Dendritic cell treated with granulocyte-macrophage colony-stimulating factor and Interleukin-4, amounts not matched to agents 40 ng/mL and 50 ng/mL, for 4 days (primary cell): ENCODE measurements at regions not wholly inside any gene's neighbourhood (a gene's known extent, or its start where the extent isn't known, plus 50 kb on each side); places are given as distances from the start of the nearest gene placed in this dataset.

Experiments used
- H3K27ac Mint-ChIP-seq: one replicate; pipeline ENCODE4 v1.8.0; 2022; ENCODE audit warnings: mild to moderate bottlenecking, mixed read lengths
- H3K27me3 Mint-ChIP-seq: one replicate; pipeline ENCODE4 v1.8.0; 2022; ENCODE audit warnings: mild to moderate bottlenecking, mixed read lengths
- H3K36me3 Mint-ChIP-seq: one replicate; pipeline ENCODE4 v1.8.0; 2022; ENCODE audit warnings: low read depth, mixed read lengths
- H3K4me1 Mint-ChIP-seq: one replicate; pipeline ENCODE4 v1.8.0; 2022; ENCODE audit warnings: low read depth, mixed read lengths
- H3K4me3 Mint-ChIP-seq: one replicate; pipeline ENCODE4 v1.8.0; 2022; ENCODE audit warnings: mild to moderate bottlenecking, moderate library complexity, mixed read lengths
- H3K9me3 Mint-ChIP-seq: one replicate; pipeline ENCODE4 v1.8.0; 2022; ENCODE audit warnings: mixed read lengths
- intact Hi-C: fragments of 100-400 bp; cut with micrococcal nuclease; formaldehyde crosslinking; loops from one replicate; pipeline ENCODE4 v1.15.0; 2022

- no peaks in the 10 kb centered on the region for H3K9me3 Mint-ChIP-seq
- intact Hi-C loops = no loop called here
- no peak overlapping the region for H3K4me3 Mint-ChIP-seq
- no peak overlapping the region for H3K27ac Mint-ChIP-seq
- peaks cover 13% of the 10 kb centered on the region for H3K27me3 Mint-ChIP-seq
- H3K4me1 Mint-ChIP-seq = no peaks in the 10 kb centered on the region
- H3K36me3 Mint-ChIP-seq = no peaks in the 10 kb centered on the region
Observed at GRCh38 chr15:29919380-29919881, 97.2 kb upstream of the TJP1 start.

- peaks cover 9% of the 10 kb centered on the region for H3K27me3 Mint-ChIP-seq
- no peaks in the 10 kb centered on the region for H3K9me3 Mint-ChIP-seq
- no peaks in the 10 kb centered on the region for H3K36me3 Mint-ChIP-seq
- H3K27ac Mint-ChIP-seq = no peak overlapping the region
- H3K4me1 Mint-ChIP-seq = no peaks in the 10 kb centered on the region
- H3K4me3 Mint-ChIP-seq = no peak overlapping the region
- intact Hi-C loops = no loop called here
Observed at GRCh38 chr15:29917600-29918597, 95.6 kb upstream of the TJP1 start.

DNA sequence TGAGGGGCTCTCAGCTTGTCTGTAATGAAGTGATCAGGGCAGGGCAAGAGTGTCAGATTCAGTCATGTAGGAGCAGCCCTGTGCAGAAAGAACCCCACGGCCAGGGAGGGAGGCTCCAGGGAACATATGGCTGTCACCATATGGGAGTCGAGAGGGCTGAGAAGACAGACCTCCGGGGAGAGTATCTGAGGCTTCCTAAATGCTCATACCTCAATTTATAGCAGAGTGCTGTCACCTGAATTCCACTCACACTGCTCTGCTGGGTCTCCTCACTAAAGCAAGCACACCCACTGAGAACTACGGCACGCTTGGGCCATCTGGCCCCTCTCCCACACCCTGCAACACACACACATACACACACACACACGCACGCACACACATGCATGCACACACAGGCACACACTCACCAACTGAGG is 92.3 kb upstream of the TJP1 start:
- peaks cover 5% of the 10 kb centered on the region for H3K27me3 Mint-ChIP-seq
- H3K27ac Mint-ChIP-seq = no peak overlapping the region
- no peak overlapping the region for H3K4me3 Mint-ChIP-seq
- no peaks in the 10 kb centered on the region for H3K4me1 Mint-ChIP-seq
- H3K36me3 Mint-ChIP-seq = no peaks in the 10 kb centered on the region
- peaks cover 11% of the 10 kb centered on the region for H3K9me3 Mint-ChIP-seq
- intact Hi-C loops = no loop called here

DNA sequence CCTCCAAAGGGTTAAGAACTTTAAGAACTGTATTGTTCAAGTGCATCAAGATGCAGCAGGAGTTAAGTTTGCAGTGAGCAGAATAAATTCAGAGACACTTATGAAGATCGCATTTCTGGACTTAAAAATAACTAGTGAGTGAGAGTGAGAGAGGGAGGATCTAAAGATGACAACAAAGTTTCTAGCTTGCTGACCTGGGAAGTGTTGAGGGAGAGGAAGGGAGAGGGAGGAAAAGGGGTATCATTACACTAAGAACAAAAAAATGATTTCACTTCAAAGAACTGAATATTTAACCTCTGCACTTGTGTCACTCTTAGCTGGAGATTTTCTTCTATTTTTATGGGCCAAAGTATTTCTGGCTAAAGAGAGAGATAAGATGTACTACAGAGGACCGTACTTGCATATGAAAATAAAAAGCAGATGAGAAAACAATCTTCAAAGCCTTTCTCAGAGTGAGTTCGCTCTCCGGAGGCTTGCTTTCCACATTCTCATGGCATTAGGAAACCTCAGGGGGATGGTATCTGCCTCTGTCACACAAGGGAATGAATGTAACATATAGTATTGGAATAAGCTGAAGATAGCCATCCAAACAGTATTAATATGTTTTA is 91.4 kb upstream of the TJP1 start:
- Mint-ChIP-seq H3K4me1 (no peaks in the 10 kb centered on the region), H3K27ac (no peak overlapping the region), H3K9me3 (peaks cover 11% of the 10 kb centered on the region), H3K4me3 (no peak overlapping the region), H3K36me3 (no peaks in the 10 kb centered on the region), H3K27me3 (peaks cover 3% of the 10 kb centered on the region)
- intact Hi-C loops = no loop called here

DNA sequence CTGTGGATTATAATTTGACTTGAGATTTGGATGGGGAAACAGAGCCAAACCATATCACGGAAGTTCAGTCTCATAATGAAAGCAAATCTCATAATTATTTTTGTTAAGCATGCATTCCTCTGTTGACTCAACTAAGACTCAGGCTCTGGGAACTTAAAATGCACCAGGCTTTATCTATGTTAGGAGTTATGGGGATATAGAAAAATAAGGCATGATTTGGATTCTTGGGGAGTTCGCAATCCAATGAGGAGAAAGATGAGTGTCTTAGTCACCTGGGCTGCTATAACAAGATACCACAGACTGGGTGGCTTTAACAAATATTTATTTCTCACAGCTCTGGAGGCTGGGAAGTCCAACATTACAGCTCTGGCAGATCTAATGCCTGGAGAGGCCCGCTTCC is 89.4 kb upstream of the TJP1 start:
- H3K27ac Mint-ChIP-seq = no peak overlapping the region

DNA sequence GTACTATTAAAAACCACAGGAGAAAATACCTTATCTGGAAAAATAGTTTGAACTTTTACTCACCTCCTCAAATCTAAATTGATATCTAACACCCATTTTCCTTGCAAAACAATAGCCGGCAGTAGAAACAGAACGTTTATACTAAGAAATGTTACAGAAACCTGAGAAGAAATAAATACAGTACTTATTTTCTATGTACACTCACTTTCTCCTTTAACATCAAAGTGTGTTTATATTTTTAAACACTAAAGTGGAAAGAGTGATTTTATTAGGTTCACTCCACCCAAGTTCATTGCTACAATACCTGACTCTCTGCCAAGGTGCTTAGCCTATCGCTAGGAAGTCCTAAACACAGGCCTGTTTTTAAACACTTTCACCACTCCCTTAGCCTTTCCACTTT is 87.8 kb upstream of the TJP1 start:
- peaks cover 3% of the 10 kb centered on the region for H3K27me3 Mint-ChIP-seq

More for the DNA sequence above, 89.4 kb upstream of the TJP1 start:
- peaks cover 11% of the 10 kb centered on the region for H3K9me3 Mint-ChIP-seq
- intact Hi-C loops = no loop called here
- H3K4me3 Mint-ChIP-seq = no peak overlapping the region
- H3K27me3 Mint-ChIP-seq = peaks cover 3% of the 10 kb centered on the region
- H3K4me1 Mint-ChIP-seq = no peaks in the 10 kb centered on the region
- no peaks in the 10 kb centered on the region for H3K36me3 Mint-ChIP-seq

GRCh38 chr15:29904757-29905417 is 82.6 kb upstream of the TJP1 start:
- intact Hi-C loops = no loop called here
- H3K4me1 Mint-ChIP-seq = no peaks in the 10 kb centered on the region

More for the DNA sequence above, 87.8 kb upstream of the TJP1 start:
- H3K4me1 Mint-ChIP-seq = no peaks in the 10 kb centered on the region
- intact Hi-C loops = no loop called here
- no peak overlapping the region for H3K4me3 Mint-ChIP-seq
- H3K9me3 Mint-ChIP-seq = peaks cover 11% of the 10 kb centered on the region
- H3K36me3 Mint-ChIP-seq = no peaks in the 10 kb centered on the region
- H3K27ac Mint-ChIP-seq = no peak overlapping the region

DNA sequence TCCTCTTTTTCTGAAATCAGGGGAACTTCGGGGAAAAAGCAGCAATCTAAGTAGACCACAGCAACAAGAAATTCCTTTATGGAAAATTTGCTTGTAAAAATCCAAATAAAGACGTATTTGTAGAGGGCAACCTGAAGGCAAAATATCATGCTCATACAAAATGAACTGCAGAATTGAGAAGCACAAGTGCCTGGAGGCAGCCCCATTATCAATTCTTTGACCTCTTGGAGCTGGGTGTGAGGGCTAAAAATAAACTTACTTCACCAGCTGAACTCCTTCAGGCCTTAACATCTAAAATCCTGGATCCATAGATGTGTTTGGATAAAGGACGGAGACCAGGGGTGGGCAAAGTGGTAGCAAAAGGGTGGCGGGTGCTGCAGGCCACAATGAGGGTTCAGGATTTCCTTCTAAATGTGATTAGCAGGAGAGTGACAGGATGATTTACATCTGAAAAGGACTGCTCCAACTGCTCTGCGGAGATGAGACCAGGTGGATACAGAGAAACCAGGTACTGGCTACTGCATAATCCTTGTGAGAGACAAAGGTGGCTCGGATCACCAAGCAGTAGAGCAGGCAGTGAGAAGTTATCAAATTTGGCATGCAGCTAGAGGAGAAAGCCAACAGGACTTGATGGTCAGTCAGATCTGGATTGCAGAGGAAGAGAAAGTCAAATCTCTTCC is 81.7 kb upstream of the TJP1 start:
- H3K27ac Mint-ChIP-seq = no peak overlapping the region
- intact Hi-C loops = no loop called here
- H3K4me3 Mint-ChIP-seq = no peak overlapping the region
- no peaks in the 10 kb centered on the region for H3K9me3 Mint-ChIP-seq
- no peaks in the 10 kb centered on the region for H3K27me3 Mint-ChIP-seq
- H3K4me1 Mint-ChIP-seq = no peaks in the 10 kb centered on the region
- no peaks in the 10 kb centered on the region for H3K36me3 Mint-ChIP-seq

More at GRCh38 chr15:29904757-29905417, 82.6 kb upstream of the TJP1 start:
- Mint-ChIP-seq H3K4me3 (no peak overlapping the region), H3K27ac (no peak overlapping the region), H3K27me3 (no peaks in the 10 kb centered on the region), H3K9me3 (no peaks in the 10 kb centered on the region), H3K36me3 (no peaks in the 10 kb centered on the region)

DNA sequence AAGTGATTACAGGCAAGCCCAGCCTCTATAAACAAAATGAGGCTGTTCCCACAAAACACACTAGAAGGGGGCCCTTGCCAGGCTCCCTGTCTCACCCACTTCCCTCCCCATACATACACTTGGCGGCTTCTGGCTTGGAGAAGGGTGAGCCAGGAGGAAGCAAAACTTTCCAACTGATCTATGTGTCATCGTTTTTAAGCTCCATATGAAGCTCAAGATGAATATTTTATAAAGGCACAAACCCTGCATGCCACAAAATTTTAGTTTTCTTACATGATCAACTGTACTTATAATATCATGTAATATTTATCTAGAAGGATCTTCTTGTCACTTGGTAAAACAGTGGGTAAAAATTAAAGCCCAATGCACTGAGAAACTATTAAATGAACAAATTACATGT is 80.8 kb upstream of the TJP1 start:
- Mint-ChIP-seq H3K27me3 (no peaks in the 10 kb centered on the region), H3K4me1 (no peaks in the 10 kb centered on the region), H3K4me3 (no peak overlapping the region), H3K27ac (no peak overlapping the region), H3K36me3 (no peaks in the 10 kb centered on the region), H3K9me3 (peaks cover 2% of the 10 kb centered on the region)
- intact Hi-C loops = no loop called here

DNA sequence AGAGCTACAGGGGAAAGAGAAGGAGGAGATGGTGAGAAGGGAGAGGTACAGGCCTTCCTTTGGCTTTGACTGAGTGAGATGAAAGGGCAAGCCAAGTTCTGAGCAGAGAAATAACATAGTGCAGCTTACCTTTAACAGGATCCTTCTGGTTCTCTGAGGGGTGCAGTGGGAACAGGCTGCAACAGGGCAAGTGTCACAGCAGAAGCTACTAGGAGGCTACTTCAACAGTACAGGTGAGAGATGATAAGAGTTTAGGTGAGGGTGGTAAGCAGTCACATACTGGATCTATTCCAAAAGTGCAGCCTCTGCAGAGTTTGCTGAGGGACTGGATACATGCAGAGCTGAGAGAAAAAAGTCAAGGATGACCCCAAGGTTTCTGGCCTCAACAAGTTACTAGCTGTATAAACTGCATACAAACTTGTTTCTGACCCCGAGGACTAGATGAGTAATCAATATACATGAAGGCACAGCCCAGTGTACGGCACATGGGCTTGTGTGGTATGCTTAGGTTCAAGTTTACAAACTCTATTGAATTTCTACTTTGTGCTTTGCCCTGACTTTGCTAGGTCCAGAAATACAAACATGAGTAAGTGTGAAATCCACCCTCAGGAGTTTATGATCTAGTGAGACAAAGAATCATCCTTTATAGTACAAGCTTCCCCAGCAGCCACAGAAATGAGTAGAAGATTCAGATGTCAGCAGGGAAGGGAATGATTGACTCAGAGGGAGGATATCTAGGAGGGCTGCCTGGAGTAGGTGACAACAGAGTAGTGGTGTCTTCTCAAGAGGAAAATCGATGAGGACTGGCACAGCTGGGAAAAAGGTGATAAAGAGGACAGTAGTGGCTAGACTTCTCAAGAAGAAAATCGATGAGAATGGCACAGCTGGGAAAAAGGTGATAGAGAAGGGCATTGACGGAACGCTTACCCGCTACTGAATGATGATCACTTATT is 78.2 kb upstream of the TJP1 start:
- Mint-ChIP-seq H3K9me3 (peaks cover 9% of the 10 kb centered on the region), H3K4me1 (no peaks in the 10 kb centered on the region), H3K36me3 (no peaks in the 10 kb centered on the region), H3K27ac (no peak overlapping the region), H3K4me3 (no peak overlapping the region), H3K27me3 (no peaks in the 10 kb centered on the region)
- intact Hi-C loops = no loop called here

- H3K27me3 Mint-ChIP-seq = no peaks in the 10 kb centered on the region
- H3K36me3 Mint-ChIP-seq = no peaks in the 10 kb centered on the region
- H3K4me3 Mint-ChIP-seq = no peak overlapping the region
- H3K9me3 Mint-ChIP-seq = peaks cover 9% of the 10 kb centered on the region
- H3K27ac Mint-ChIP-seq = no peak overlapping the region
- intact Hi-C loops = no loop called here
- no peaks in the 10 kb centered on the region for H3K4me1 Mint-ChIP-seq
Observed at GRCh38 chr15:29896062-29896461, 73.8 kb upstream of the TJP1 start.

GRCh38 chr15:29891096-29891457 is 68.8 kb upstream of the TJP1 start:
- Mint-ChIP-seq H3K4me3 (no peak overlapping the region), H3K4me1 (no peaks in the 10 kb centered on the region), H3K36me3 (no peaks in the 10 kb centered on the region), H3K27me3 (peaks cover 6% of the 10 kb centered on the region), H3K9me3 (no peaks in the 10 kb centered on the region), H3K27ac (no peak overlapping the region)
- intact Hi-C loops = no loop called here
